Thyroid gland (tissue), 4 donors: ENCODE measurements at regions not wholly inside any gene's neighbourhood (a gene's known extent, or its start where the extent isn't known, plus 50 kb on each side); places are given as distances from the start of the nearest gene placed in this dataset.

ENCODE experiments used
- CTCF ChIP-seq, 6 experiments: fragments of 200-600 bp in 3 of 6; fragments of 450-650 bp in 3 of 6; sonication (generic) in 3 of 6; IDR thresholded peaks; one replicate each; pipeline ENCODE4 v1.5.1; 2016 to 2019; ENCODE audit warnings: antibody characterized with exemption in 6 of 6, mild to moderate bottlenecking in 2 of 6, inconsistent platforms in 1 of 6, moderate library complexity in 1 of 6
- POLR2A ChIP-seq, 2 donors: fragments of 450-650 bp; IDR thresholded peaks; one replicate each; pipeline ENCODE4 v1.6.1; 2017; ENCODE audit warnings: antibody characterized with exemption in 2 of 2, mild to moderate bottlenecking in 2 of 2, moderate library complexity in 1 of 2

GRCh38 chr7:41336981-41337380 is 365.9 kb downstream of the INHBA start:
- TF ChIP-seq CTCF (IDR thresholded peaks at IDR 0.05) (no peak), POLR2A (IDR thresholded peaks at IDR 0.05) (no peak)
